ENCODE measurements at regions not wholly inside any gene's neighbourhood (a gene's known extent, or its start where the extent isn't known, plus 50 kb on each side); places are given as distances from the start of the nearest gene placed in this dataset.

GRCh38 chr2:121159291-121160071, 125.5 kb downstream of the TFCP2L1 start:
- DNase-seq (ENCODE audit: low spot score), result no peak

DNA sequence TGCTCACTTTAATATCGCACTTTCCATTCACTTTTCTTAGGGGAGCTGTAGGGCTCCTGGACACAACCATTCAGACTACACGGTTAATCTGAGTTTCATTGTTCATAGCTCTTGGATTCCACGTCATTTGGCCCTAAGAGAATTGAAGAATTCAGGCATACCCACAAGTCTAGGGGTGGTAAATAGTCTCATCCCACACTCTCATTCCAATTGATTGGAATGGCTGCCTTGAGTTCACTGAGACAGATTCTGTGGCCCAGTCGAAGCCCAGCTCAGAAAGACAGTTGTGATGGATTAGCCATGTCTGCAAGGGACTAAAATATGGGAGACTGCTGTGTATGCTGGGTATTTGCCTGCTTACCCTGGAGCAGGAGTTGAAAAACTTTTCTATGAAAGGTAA, 124.6 kb downstream of the TFCP2L1 start:
- no peak for DNase-seq (ENCODE audit: low spot score)

DNA sequence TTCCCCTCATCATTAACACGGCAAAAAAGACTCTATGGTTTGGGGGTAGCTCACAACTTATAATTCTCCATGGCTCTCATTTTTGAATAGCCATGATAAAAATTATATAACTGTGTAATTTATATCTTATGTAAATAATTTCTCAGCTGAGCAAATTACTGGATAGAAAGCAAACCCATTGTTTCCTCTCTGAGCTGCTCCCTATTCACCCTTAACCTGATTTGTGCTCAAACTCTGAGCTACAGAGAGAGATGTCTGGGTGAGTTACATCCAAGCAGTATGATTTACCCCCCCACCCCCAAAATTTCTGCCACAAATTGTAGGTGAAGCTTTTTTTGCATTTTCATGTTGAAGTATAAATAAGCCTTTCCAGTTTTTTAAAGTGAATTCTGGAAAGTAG, 123.7 kb downstream of the TFCP2L1 start:
- DNase-seq (ENCODE audit: low spot score), result no peak

DNA sequence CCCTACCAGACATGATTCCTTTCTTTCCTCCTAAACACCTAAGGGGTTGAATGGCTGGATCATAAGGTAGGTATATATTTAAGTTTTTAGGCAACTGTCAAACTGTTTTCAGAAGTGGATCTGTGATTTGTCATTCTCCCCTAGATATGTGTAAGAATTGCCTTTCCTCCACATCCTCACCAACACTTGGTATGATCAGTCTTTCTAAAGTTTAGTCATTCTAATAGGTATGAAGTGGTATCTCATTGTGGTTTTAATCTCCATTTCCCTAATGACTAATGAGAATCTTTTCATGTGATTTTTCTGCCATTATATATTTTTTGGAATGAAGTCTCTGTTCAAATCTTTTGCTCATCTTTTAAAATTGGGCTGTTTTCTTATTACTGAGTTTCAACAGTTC, 122.1 kb downstream of the TFCP2L1 start:
- DNase-seq (ENCODE audit: low spot score), result no peak

DNA sequence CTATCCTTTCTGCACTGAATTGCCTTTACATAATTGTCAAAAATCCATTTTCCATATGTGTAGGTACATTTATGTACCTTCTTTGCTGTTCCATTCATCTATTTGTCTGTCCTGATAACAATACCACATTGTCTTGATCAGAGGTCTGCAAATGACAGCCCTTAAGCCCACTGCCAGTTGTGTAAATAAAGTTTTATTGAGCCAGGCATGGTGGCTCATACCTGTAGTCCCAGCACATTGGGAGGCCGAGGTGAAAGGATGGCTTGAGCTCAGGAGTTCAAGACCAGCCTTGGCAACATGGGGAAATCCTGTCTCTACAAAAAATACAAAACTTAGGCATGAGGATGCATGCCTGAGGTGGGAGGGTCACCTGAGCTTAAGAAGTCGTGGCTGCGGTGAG, 121.0 kb downstream of the TFCP2L1 start:
- DNase-seq (ENCODE audit: low spot score), result no peak

- no peak for DNase-seq (ENCODE audit: low spot score)
Observed at GRCh38 chr2:121165038-121165542, 119.9 kb downstream of the TFCP2L1 start.
